Stimulated activated CD4-positive, alpha-beta T cell treated with anti-CD3 and anti-CD28 coated beads, Interleukin-15, amount 100 ng/mL, for 1 hour (primary cell): ENCODE measurements at regions not wholly inside any gene's neighbourhood (a gene's known extent, or its start where the extent isn't known, plus 50 kb on each side); places are given as distances from the start of the nearest gene placed in this dataset.
"Not testable (repeated sequence)": the region's sequence is repeated elsewhere in the genome, so short reads cannot be mapped to it uniquely, and the experiment has no call there.

Experiments
- DNase-seq, 2 donors: peaks; one replicate each; pipeline ENCODE4 v3.0.0-alpha.2; 2020; ENCODE audit warnings: low read depth in 1 of 2, low spot score in 1 of 2

GRCh38 chr2:61677942-61678341 is 139.8 kb upstream of the XPO1 start:
- DNase-seq = no peak

GRCh38 chr2:61677306-61677705 is 139.2 kb upstream of the XPO1 start:
- no peak for DNase-seq

GRCh38 chr2:61675204-61675603 is 137.0 kb upstream of the XPO1 start:
- no peak for DNase-seq

DNA sequence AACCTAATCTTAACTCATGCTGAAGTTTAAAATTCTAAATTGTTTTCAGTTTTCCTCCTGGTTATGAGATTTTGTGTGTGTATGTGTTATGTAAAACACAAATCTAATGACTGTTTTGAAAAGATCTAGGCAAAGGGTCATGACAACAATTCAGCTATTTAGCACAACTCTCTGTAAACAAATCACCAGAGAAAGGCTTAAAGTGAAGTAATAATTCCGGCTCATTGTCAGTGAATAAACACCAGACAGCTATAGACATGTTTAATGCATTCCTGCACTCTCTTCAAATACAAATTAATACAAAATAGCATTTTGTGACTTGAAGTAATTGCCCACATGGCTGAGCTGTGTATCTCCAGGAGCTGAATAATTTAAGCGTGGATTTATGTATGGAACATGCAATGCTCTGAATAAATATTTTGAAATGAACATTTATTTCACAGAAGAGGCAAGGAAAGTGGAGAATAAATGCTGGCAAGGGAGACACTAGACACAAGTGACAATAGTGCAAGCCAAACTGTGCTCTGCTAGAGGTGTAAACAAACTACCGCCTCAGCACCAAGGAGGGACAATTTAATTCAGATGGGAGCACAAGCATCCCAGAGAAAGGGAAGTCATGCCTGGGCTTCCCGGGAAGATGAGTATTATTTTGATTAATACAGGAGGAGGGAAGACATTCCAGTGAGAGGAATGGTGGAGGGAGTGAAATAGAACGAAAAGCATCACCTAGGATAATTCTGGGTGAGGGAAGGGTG is 133.6 kb upstream of the XPO1 start:
- DNase-seq = no peak

DNA sequence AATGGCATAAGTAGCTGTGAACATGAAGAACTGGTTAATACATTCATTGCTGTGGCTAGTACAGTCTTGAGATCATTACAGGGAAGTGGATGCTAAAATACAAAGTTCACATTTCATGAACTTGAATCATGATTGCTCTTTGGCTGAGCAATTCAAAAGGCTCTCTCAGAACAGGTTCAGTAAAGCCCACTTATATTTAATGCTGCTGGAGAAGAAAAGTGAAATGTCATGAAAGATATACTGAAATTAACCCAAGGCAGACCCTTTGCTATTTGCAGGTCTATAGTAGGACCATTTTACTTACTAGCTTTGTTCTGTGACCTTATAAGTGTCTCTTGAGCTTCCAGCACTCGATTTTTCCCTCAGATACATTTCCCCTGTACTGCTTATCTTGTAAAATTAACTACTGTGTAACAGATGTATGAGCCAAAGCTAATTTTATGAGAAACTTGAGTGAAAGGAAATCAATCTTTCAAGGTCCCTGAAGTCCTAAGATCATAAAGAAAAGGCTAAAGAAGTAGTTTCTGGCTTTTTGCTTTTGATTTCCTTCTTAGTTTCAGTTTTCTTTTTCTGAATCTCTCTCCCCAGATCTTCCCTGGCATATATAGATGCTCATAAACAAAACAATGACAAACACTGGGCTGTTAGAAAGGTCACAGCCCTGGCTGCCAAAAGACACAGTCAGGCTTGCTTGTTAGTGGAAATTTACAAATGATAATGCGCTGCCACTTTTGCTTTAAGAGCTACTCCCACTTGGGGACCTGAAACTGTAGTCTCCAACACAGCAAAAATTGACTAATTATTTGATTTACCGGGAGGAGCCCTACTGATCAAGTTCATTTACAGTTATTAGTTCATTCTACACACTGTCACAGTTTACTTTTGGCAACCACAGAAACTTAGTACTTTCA is 132.7 kb upstream of the XPO1 start:
- no peak for DNase-seq

- DNase-seq = no peak
Measured at GRCh38 chr2:61664190-61664589, 126.0 kb upstream of the XPO1 start.

DNA sequence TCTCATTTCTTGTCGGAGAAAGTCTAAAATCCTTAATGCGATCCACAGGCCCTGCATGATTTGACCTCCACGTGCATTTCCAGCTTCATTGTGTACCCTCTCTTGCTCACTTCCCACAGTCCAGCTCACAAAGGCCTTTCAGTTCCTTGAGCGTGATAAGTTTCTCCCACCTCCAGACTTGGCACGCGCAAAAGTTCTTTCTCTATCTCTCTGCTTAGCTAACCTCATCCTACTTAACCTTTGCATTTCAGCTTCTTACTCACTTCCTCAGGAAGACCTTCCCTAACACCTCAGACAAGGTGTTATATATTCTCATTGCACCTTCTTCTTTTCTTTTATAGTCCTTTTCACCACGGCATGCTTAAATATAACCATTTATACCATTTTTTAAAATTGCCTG is 124.8 kb upstream of the XPO1 start:
- no peak for DNase-seq

GRCh38 chr2:61660511-61661388 is 122.6 kb upstream of the XPO1 start:
- no peak for DNase-seq

GRCh38 chr2:61658841-61659780 is 121.0 kb upstream of the XPO1 start:
- DNase-seq = no peak

DNA sequence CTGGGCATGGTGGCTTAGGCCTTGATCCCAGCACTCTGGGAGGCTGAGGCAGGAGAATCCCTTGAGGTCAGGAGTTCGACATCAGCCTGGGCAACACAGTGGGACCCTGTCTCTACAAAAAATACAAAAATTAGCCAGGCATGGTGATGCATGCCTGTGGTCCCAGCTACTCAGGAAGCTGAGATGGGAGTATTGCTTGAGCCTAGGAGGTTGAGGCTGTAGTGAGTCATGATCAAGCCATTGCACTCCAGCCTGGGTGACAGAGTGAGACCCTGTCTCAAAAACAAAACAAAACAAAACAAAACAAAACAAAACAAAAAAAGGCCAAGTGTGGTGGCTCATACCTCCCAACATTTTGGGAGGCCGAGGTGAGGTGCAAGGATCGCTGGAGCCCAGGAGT is 111.8 kb upstream of the XPO1 start:
- DNase-seq = not testable (repeated sequence)

GRCh38 chr2:61649021-61649420 is 110.9 kb upstream of the XPO1 start:
- no peak for DNase-seq

DNA sequence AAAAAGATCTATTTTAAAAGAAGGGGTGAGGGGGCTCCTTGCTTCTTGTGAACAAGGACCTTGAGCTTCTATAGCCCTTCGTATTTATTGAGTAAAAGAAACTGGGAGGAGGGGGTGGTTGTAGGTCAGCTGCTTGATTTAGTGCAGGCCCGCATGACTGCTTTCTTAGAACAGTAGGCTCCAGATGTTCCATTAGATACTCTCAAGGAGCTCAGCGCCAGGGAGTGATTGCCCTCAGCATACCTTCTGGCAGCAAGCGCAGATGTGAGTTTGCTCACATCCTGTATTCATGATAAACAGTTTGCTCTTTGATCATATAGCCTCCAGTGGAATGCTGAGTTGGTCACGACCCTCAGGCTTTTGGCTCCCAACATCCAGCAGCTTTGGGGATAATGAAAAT is 108.9 kb upstream of the XPO1 start:
- no peak for DNase-seq

DNA sequence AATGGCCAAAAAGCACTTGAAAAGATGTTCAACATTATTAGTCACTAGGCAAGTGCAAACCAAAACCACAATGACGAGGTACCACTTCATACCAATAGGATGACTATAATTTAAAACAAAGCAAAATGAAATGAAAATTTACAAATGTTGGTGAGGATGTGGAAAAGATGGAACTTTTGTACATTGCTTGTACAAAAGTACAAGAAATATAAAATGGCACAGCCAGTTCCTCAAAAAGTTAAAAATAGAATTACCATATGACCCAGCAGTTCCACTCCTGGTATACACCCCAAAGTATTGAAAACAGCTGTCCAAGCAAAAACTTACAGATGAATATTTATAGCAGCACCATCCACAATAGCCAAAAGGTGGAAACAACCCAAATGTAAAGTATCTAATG is 107.8 kb upstream of the XPO1 start:
- no peak for DNase-seq

DNA sequence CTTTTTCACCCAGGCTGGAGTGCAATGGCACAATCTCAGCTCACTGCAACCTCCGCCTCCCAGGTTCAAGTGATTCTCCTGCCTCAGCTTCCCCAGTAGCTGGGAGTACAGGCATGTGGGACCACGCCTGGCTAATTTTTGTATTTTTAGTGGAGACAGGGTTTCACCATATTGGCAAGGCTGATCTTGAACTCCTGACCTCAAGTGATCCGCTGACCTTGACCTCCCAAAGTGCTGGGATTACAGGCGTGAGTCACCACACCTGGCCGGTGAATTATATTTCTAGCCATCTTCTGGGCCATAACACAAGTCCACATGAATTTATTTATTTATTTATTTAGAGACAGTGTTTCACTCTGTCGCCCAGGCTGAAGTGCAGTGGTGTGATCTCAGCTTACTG is 105.0 kb upstream of the XPO1 start:
- DNase-seq = not testable (repeated sequence)

- no peak for DNase-seq
Measured at GRCh38 chr2:61640406-61640805, 102.2 kb upstream of the XPO1 start.

- no peak for DNase-seq
Measured at GRCh38 chr2:61639721-61640120, 101.6 kb upstream of the XPO1 start.

- DNase-seq = no peak
Measured at GRCh38 chr2:61636686-61637085, 98.5 kb upstream of the XPO1 start.

GRCh38 chr2:61634512-61634911 is 96.4 kb upstream of the XPO1 start:
- no peak for DNase-seq

- no peak for DNase-seq
Measured at GRCh38 chr2:61633250-61633649, 95.1 kb upstream of the XPO1 start.
